ENCODE measurements at regions not wholly inside any gene's neighbourhood (a gene's known extent, or its start where the extent isn't known, plus 50 kb on each side); places are given as distances from the start of the nearest gene placed in this dataset.

- Histone ChIP-seq H4K20me1 (ENCODE audit: control insufficient read depth, extremely low read depth, insufficient read depth, low read length) (no peaks in the 10 kb centered on the region), H3K4me3 (ENCODE audit: control insufficient read depth in 2 of 3, extremely low read depth in 1 of 3, insufficient read depth in 2 of 3, low read depth in 1 of 3, low read length in 3 of 3) (no peak overlapping the region), H3K79me2 (ENCODE audit: control insufficient read depth, insufficient read depth, low read length) (no peaks in the 10 kb centered on the region), H3K27me3 (ENCODE audit: control insufficient read depth, extremely low read depth, insufficient read depth, low read length) (peaks cover 6% of the 10 kb centered on the region), H3K36me3 (ENCODE audit: control insufficient read depth in 2 of 2, extremely low read depth in 1 of 2, insufficient read depth in 2 of 2, low read length in 2 of 2) (no peaks in the 10 kb centered on the region), H3K9ac (ENCODE audit: control insufficient read depth, extremely low read depth, insufficient read depth, low read length) (no peak overlapping the region), H3K4me2 (ENCODE audit: control insufficient read depth, extremely low read depth, insufficient read depth, low read depth, low read length) (no peak overlapping the region), H3K9me3 (ENCODE audit: control insufficient read depth, low read depth, low read length) (no peaks in the 10 kb centered on the region), H3K4me1 (ENCODE audit: control insufficient read depth, extremely low read depth, insufficient read depth, low read length) (peaks cover 3% of the 10 kb centered on the region), H3K9me1 (ENCODE audit: control insufficient read depth, extremely low read depth, insufficient read depth, low read length) (no peaks in the 10 kb centered on the region), H2AFZ (ENCODE audit: control insufficient read depth, low read length) (no peak overlapping the region), H3K27ac (ENCODE audit: control insufficient read depth, insufficient read depth, low read length) (no peak overlapping the region)
- DNase-seq (ENCODE audit: low read depth, low spot score) (no peak), FAIRE-seq (no peak)
- dilution Hi-C loops (cut with MboI; ENCODE audit: extremely low pct_ligation_motif_present, low sequenced_read_pairs): no loop called here
- TF ChIP-seq EZH2 (IDR thresholded peaks at IDR 0.05; ENCODE audit: low read length) (no peak), CTCF (optimal IDR thresholded peaks at IDR 0.05 in 1 of 3, IDR thresholded peaks at IDR 0.05 in 1 of 3, conservative IDR thresholded peaks at IDR 0.05 in 1 of 3; ENCODE audit: extremely low read depth in 1 of 3, insufficient read depth in 2 of 3, low read length in 3 of 3) (no peak)
Measured at GRCh38 chr3:160115387-160115786, 109.8 kb upstream of the C3orf80 start.

GRCh38 chr3:160124224-160124623, 101.0 kb upstream of the C3orf80 start:
- Histone ChIP-seq H3K9me1 (ENCODE audit: control insufficient read depth, extremely low read depth, insufficient read depth, low read length) (no peaks in the 10 kb centered on the region), H3K36me3 (ENCODE audit: control insufficient read depth in 2 of 2, extremely low read depth in 1 of 2, insufficient read depth in 2 of 2, low read length in 2 of 2) (no peaks in the 10 kb centered on the region), H3K9ac (ENCODE audit: control insufficient read depth, extremely low read depth, insufficient read depth, low read length) (no peak overlapping the region), H3K79me2 (ENCODE audit: control insufficient read depth, insufficient read depth, low read length) (no peaks in the 10 kb centered on the region), H4K20me1 (ENCODE audit: control insufficient read depth, extremely low read depth, insufficient read depth, low read length) (no peaks in the 10 kb centered on the region), H3K4me3 (ENCODE audit: control insufficient read depth in 2 of 3, extremely low read depth in 1 of 3, insufficient read depth in 2 of 3, low read depth in 1 of 3, low read length in 3 of 3) (no peak overlapping the region), H3K4me1 (ENCODE audit: control insufficient read depth, extremely low read depth, insufficient read depth, low read length) (peaks cover 11% of the 10 kb centered on the region), H3K27ac (ENCODE audit: control insufficient read depth, insufficient read depth, low read length) (no peak overlapping the region), H2AFZ (ENCODE audit: control insufficient read depth, low read length) (no peak overlapping the region), H3K27me3 (ENCODE audit: control insufficient read depth, extremely low read depth, insufficient read depth, low read length) (no peaks in the 10 kb centered on the region), H3K9me3 (ENCODE audit: control insufficient read depth, low read depth, low read length) (no peaks in the 10 kb centered on the region), H3K4me2 (ENCODE audit: control insufficient read depth, extremely low read depth, insufficient read depth, low read depth, low read length) (no peak overlapping the region)
- FAIRE-seq: no peak
- no peak for DNase-seq (ENCODE audit: low read depth, low spot score)
- dilution Hi-C loops (cut with MboI; ENCODE audit: extremely low pct_ligation_motif_present, low sequenced_read_pairs): no loop called here
- TF ChIP-seq CTCF (optimal IDR thresholded peaks at IDR 0.05 in 1 of 3, IDR thresholded peaks at IDR 0.05 in 1 of 3, conservative IDR thresholded peaks at IDR 0.05 in 1 of 3; ENCODE audit: extremely low read depth in 1 of 3, insufficient read depth in 2 of 3, low read length in 3 of 3): no peak
- TF ChIP-seq EZH2 (IDR thresholded peaks at IDR 0.05; ENCODE audit: low read length): no peak
